K562 (cell line): ENCODE measurements at regions not wholly inside any gene's neighbourhood (a gene's known extent, or its start where the extent isn't known, plus 50 kb on each side); places are given as distances from the start of the nearest gene placed in this dataset.

Source experiments
- ATAC-seq: fragments of 200-7000 bp; cut with Tn5 transposase; 3 replicates; pipeline ENCODE4 v1.9.1; 2020; ENCODE audit warnings: moderate library complexity
- BruUV-seq: library from RNA; stranded (reverse); fragments of 400-500 nt; replicated peaks from 2 replicates; lab custom pipeline; 2021; lab: Mats Ljungman, UMichigan
- CTCF ChIA-PET: fragments of 300-600 bp; formaldehyde crosslinking; extraction: SDS; loops from one replicate; lab custom pipeline; 2021; ENCODE audit warnings: low intra/inter-chr PET ratio; lab: Yijun Ruan, JAX
- POLR2A ChIA-PET: fragments of 300-600, 350-650 bp; sonication (Branson Sonifier 250); formaldehyde crosslinking; extraction: SDS; loops from one replicate; lab custom pipeline; 2021; ENCODE audit warnings: antibody characterized with exemption, inconsistent platforms; lab: Yijun Ruan, JAX
- DNase-seq, 4 experiments: peaks; one replicate each; pipeline versions ENCODE4 v3.0.0 to v3.0.0-alpha.2; 2011 to 2018; ENCODE audit warnings: low spot score in 3 of 4, mixed read lengths in 3 of 4; ENCODE audit errors: extremely low read depth in 1 of 4
- FAIRE-seq: peaks from 2 replicates; lab custom pipeline; 2011; peaks lifted over from hg19 to GRCh38; lab: Jason Lieb, UNC
- H2AFZ ChIP-seq: 2 replicates; pipeline ENCODE4 v1.6.0; 2011; ENCODE audit warnings: low read depth, low read length, control low read depth, inconsistent platforms
- H3K27ac ChIP-seq: fragments of 200-600 bp; 3 replicates; pipeline ENCODE4 v1.8.0; 2011; ENCODE audit warnings: low read depth, mild to moderate bottlenecking, control low read depth, inconsistent platforms, low read length, moderate library complexity, mixed read lengths; ENCODE audit errors: extremely low read depth
- H3K27me3 ChIP-seq, 2 experiments: fragments of 300-600 bp in 1 of 2; 2 replicates in 1 of 2; 3 replicates in 1 of 2; pipeline versions ENCODE4 v1.6.0 to v1.8.0; 2011; ENCODE audit warnings: inconsistent platforms in 2 of 2, low read length in 2 of 2, mild to moderate bottlenecking in 1 of 2, mixed read lengths in 1 of 2, moderate library complexity in 1 of 2; ENCODE audit not compliant: control insufficient read depth in 2 of 2, insufficient read depth in 2 of 2
- H3K36me3 ChIP-seq: fragments of 300-600 bp; 3 replicates; pipeline ENCODE4 v1.8.0; 2011; ENCODE audit warnings: mild to moderate bottlenecking, low read length, inconsistent platforms; ENCODE audit not compliant: control insufficient read depth, insufficient read depth
- H3K4me1 ChIP-seq, 2 experiments: fragments of 200-600 bp in 1 of 2; replicated peaks in 1 of 2; 2 replicates in 1 of 2; 3 replicates in 1 of 2; pipeline versions ENCODE4 v1.5.1 to v1.8.0; 2011; ENCODE audit warnings: inconsistent platforms in 2 of 2, low read length in 2 of 2, mild to moderate bottlenecking in 1 of 2, mixed read lengths in 1 of 2, moderate library complexity in 1 of 2; ENCODE audit not compliant: control insufficient read depth in 2 of 2, insufficient read depth in 2 of 2
- H3K4me2 ChIP-seq: 2 replicates; pipeline ENCODE4 v1.6.1; 2011; ENCODE audit warnings: low read length, control low read depth, inconsistent platforms, mixed read lengths; ENCODE audit not compliant: insufficient read depth
- H3K4me3 ChIP-seq: fragments of 200-600 bp; sonication (generic), shearing (Covaris generic); 2 replicates; pipeline ENCODE4 v1.5.1; 2016; ENCODE audit warnings: control low read depth, inconsistent platforms
- H3K79me2 ChIP-seq: fragments of 200-600 bp; 3 replicates; pipeline ENCODE4 v1.8.0; 2011; ENCODE audit warnings: low read length, inconsistent platforms; ENCODE audit not compliant: control insufficient read depth, insufficient read depth
- H3K9ac ChIP-seq, 2 experiments: 2 replicates each; pipeline versions ENCODE4 v1.6.0 to v1.6.1; 2011; ENCODE audit warnings: low read depth in 2 of 2, low read length in 2 of 2, control low read depth in 1 of 2, inconsistent platforms in 1 of 2, mild to moderate bottlenecking in 1 of 2, mixed read lengths in 1 of 2; ENCODE audit not compliant: insufficient read depth in 1 of 2
- H3K9me1 ChIP-seq: one replicate; pipeline ENCODE4 v1.6.0; 2011; ENCODE audit warnings: inconsistent platforms, mild to moderate bottlenecking, low read length, moderate library complexity; ENCODE audit not compliant: control insufficient read depth, insufficient read depth
- H3K9me3 ChIP-seq: replicated peaks from 2 replicates; pipeline ENCODE4 v1.5.1; 2011; ENCODE audit warnings: low read depth, low read length, inconsistent platforms; ENCODE audit not compliant: control insufficient read depth, insufficient read depth
- H4K20me1 ChIP-seq: replicated peaks from 2 replicates; pipeline ENCODE4 v1.6.1; 2011; ENCODE audit warnings: low read length, inconsistent platforms, mixed read lengths; ENCODE audit not compliant: control insufficient read depth, insufficient read depth
- ATF4 ChIP-seq: fragments of 450-650 bp; formaldehyde crosslinking; IDR thresholded peaks from 2 replicates; pipeline ENCODE4 v1.4.0; 2022; ENCODE audit warnings: mild to moderate bottlenecking, moderate library complexity
- CTCFL ChIP-seq: IDR thresholded peaks from 2 replicates; pipeline ENCODE4 v1.6.1; 2011; ENCODE audit warnings: borderline replicate concordance, low read depth, mild to moderate bottlenecking, moderate library complexity, low read length; ENCODE audit not compliant: insufficient read depth, poor library complexity, severe bottlenecking
- KLF13 ChIP-seq: fragments of 450-650 bp; IDR thresholded peaks from 2 replicates; pipeline ENCODE4 v1.6.1; 2016; ENCODE audit warnings: missing genetic modification characterization, low read depth, mild to moderate bottlenecking, missing compliant biosample characterization, moderate library complexity, borderline replicate concordance
- MAX ChIP-seq: sonication (generic); formaldehyde crosslinking; IDR thresholded peaks from 2 replicates; pipeline ENCODE4 v1.9.0; 2022; ENCODE audit warnings: mild to moderate bottlenecking, missing genetic modification reagents
- NR3C1 ChIP-seq: sonication (generic); formaldehyde crosslinking; IDR thresholded peaks from 2 replicates; pipeline ENCODE4 v1.8.1; 2022; ENCODE audit warnings: missing genetic modification reagents
- POLR3A ChIP-seq: IDR thresholded peaks from 2 replicates; pipeline ENCODE4 v1.6.1; 2011; ENCODE audit warnings: borderline replicate concordance, mild to moderate bottlenecking, moderate library complexity; ENCODE audit not compliant: insufficient read length, insufficient read depth; ENCODE audit errors: extremely low read depth
- PRMT5 ChIP-seq: sonication (generic); formaldehyde crosslinking; IDR thresholded peaks from 2 replicates; pipeline ENCODE4 v1.5.0; 2020; ENCODE audit warnings: missing genetic modification reagents
- SIX5 ChIP-seq, 2 experiments: IDR thresholded peaks; 2 replicates each; pipeline ENCODE4 v1.6.1; 2011; ENCODE audit warnings: low read length in 2 of 2, borderline replicate concordance in 1 of 2, low read depth in 1 of 2, mild to moderate bottlenecking in 1 of 2, moderate library complexity in 1 of 2; ENCODE audit not compliant: insufficient read depth in 1 of 2
- SMARCC2 ChIP-seq: fragments of 450-650 bp; IDR thresholded peaks from 2 replicates; pipeline ENCODE4 v1.6.1; 2017; ENCODE audit warnings: antibody characterized with exemption, moderate library complexity, mild to moderate bottlenecking, low read depth
- TCF15 ChIP-seq: fragments of 250-450 bp; sonication (Bioruptor Pico); IDR thresholded peaks from 2 replicates; pipeline ENCODE4 v1.8.0; 2022; ENCODE audit warnings: moderate library complexity, mild to moderate bottlenecking, inconsistent platforms
- ZNF398 ChIP-seq: fragments of 250-450 bp; sonication (Bioruptor Pico); IDR thresholded peaks from 2 replicates; pipeline ENCODE4 v1.8.0; 2021; ENCODE audit warnings: moderate library complexity, mild to moderate bottlenecking, inconsistent platforms
- ZNF449 ChIP-seq: fragments of 250-450 bp; sonication (Bioruptor Pico); IDR thresholded peaks from 2 replicates; pipeline ENCODE4 v1.8.0; 2022; ENCODE audit warnings: moderate library complexity, mild to moderate bottlenecking, inconsistent platforms
- ZNF561 ChIP-seq: fragments of 450-650 bp; formaldehyde crosslinking; conservative IDR thresholded peaks from 2 replicates; pipeline ENCODE4 v1.4.0; 2020; ENCODE audit warnings: mild to moderate bottlenecking, moderate library complexity
- WGBS: fragments of 100-300 bp; shearing (Covaris generic); methylation state at CpG from one replicate; pipeline ENCODE4 v1.1.6; 2016; ENCODE audit warnings: low coverage, mixed read lengths; ENCODE audit not compliant: insufficient coverage; ENCODE audit errors: missing lambda C conversion rate; 5-methylcytosine and 5-hydroxymethylcytosine counted together
- in situ Hi-C: fragments of 300-500 bp; cut with MboI; formaldehyde crosslinking; loops from 4 replicates; pipeline ENCODE4 v1.15.0; 2018; ENCODE audit warnings: inconsistent platforms, mixed read lengths
- intact Hi-C: fragments of 100-400 bp; cut with micrococcal nuclease; formaldehyde crosslinking; loops from 2 replicates; pipeline ENCODE4 v1.14.2; 2022

GRCh38 chr5:4905674-4906520 is 234.2 kb upstream of the ADAMTS16 start:
- Histone ChIP-seq H3K79me2 (no peaks in the 10 kb centered on the region), H3K9ac (no peak overlapping the region), H3K9me3 (no peaks in the 10 kb centered on the region), H3K36me3 (no peaks in the 10 kb centered on the region), H3K4me1 (no peaks in the 10 kb centered on the region), H3K4me2 (no peak overlapping the region), H3K27ac (no peak overlapping the region), H3K9me1 (no peaks in the 10 kb centered on the region), H3K27me3 (peaks cover 4 to 16% of the 10 kb centered on the region in 2 experiments; a peak in 3 of 5 replicates), H4K20me1 (no peaks in the 10 kb centered on the region), H2AFZ (no peak overlapping the region), H3K4me3 (no peak overlapping the region)
- ATAC-seq: peak; percentile 75
- FAIRE-seq: no peak
- no TSS peak for BruUV-seq
- CTCF ChIA-PET: no interaction called here
- in situ Hi-C loops (no loop called here), intact Hi-C loops (no loop called here)
- under 1% methylated on average over 19 of the region's 19 CpGs for WGBS
- POLR2A ChIA-PET: no interaction called here
- peak; percentile 16 to 25 (median 20) for DNase-seq
- TF ChIP-seq MAX (CRISPR knock-in tag): no peak
- TF ChIP-seq SIX5 (IDR thresholded peaks at IDR 0.05; ENCODE audit: borderline replicate concordance in 1 of 2, insufficient read depth in 1 of 2, low read depth in 1 of 2, low read length in 2 of 2): no peak
- TF ChIP-seq ZNF398 (CRISPR knock-in tag): no peak
- TF ChIP-seq ATF4 (CRISPR knock-in tag): no peak
- no peak for TF ChIP-seq SMARCC2
- peak; percentile 33 for TF ChIP-seq CTCFL
- no peak for TF ChIP-seq PRMT5
- TF ChIP-seq POLR3A: no peak
- TF ChIP-seq ZNF449 (CRISPR knock-in tag): no peak
- no peak for TF ChIP-seq NR3C1 (CRISPR knock-in tag)
- no peak for TF ChIP-seq KLF13 (tag)
- TF ChIP-seq TCF15: no peak
- no peak for TF ChIP-seq ZNF561 (CRISPR knock-in tag)
